SK-N-MC (cell line): ENCODE measurements at regions not wholly inside any gene's neighbourhood (a gene's known extent, or its start where the extent isn't known, plus 50 kb on each side); places are given as distances from the start of the nearest gene placed in this dataset.
"Not testable (repeated sequence)": the region's sequence is repeated elsewhere in the genome, so short reads cannot be mapped to it uniquely, and the experiment has no call there.

ENCODE experiments used
- DNase-seq: peaks from one replicate; pipeline ENCODE4 v3.0.0-alpha.2; 2011; ENCODE audit warnings: low read depth, low spot score
- H3K27ac ChIP-seq: fragments of 200-600 bp; sonication (generic); 2 replicates; pipeline ENCODE4 v1.5.1; 2016; ENCODE audit warnings: mixed run types
- H3K36me3 ChIP-seq: fragments of 200-600 bp; sonication (generic); 2 replicates; pipeline ENCODE4 v1.6.1; 2017; ENCODE audit warnings: antibody characterized with exemption, low read length, mixed read lengths; ENCODE audit not compliant: insufficient read depth
- H3K4me3 ChIP-seq: fragments of 200-600 bp; sonication (generic); 2 replicates; pipeline ENCODE4 v1.5.1; 2016
- H3K9ac ChIP-seq: fragments of 200-600 bp; sonication (generic); 2 replicates; pipeline ENCODE4 v1.8.0; 2017; ENCODE audit warnings: mixed run types, mixed read lengths; ENCODE audit not compliant: insufficient read length
- H3K9me3 ChIP-seq: fragments of 200-600 bp; sonication (generic); 2 replicates; pipeline ENCODE4 v1.6.1; 2017; ENCODE audit warnings: low read depth, mild to moderate bottlenecking, antibody characterized with exemption, low read length, moderate library complexity, mixed read lengths
- EZH2 ChIP-seq: fragments of 200-600 bp; sonication (generic); IDR thresholded peaks from one replicate; pipeline ENCODE4 v1.6.1; 2017; ENCODE audit warnings: antibody characterized with exemption
- FOXP2 ChIP-seq: optimal IDR thresholded peaks from 2 replicates; pipeline ENCODE3; 2011; ENCODE audit warnings: mild to moderate bottlenecking, moderate library complexity; ENCODE audit not compliant: insufficient read depth; ENCODE audit errors: extremely low read length, control extremely low read depth
- POLR2AphosphoS5 ChIP-seq: IDR thresholded peaks from 2 replicates; pipeline ENCODE4 v1.6.1; 2012; ENCODE audit warnings: mild to moderate bottlenecking, low read depth, low read length, borderline replicate concordance

- Histone ChIP-seq H3K36me3 (no peaks in the 10 kb centered on the region), H3K9ac (no peak overlapping the region), H3K4me3 (no peak overlapping the region), H3K27ac (no peak overlapping the region), H3K9me3 (no peaks in the 10 kb centered on the region)
- no peak for TF ChIP-seq FOXP2
- no peak for TF ChIP-seq POLR2AphosphoS5
- no peak for TF ChIP-seq EZH2
- DNase-seq: no peak
Observed at GRCh38 chrX:121558886-121559285, 511.5 kb downstream of the GLUD2 start.

GRCh38 chrX:121562616-121563015, 515.2 kb downstream of the GLUD2 start:
- TF ChIP-seq POLR2AphosphoS5: no peak
- no peak for TF ChIP-seq EZH2
- no peak for TF ChIP-seq FOXP2
- Histone ChIP-seq H3K9me3 (no peaks in the 10 kb centered on the region), H3K27ac (no peak overlapping the region), H3K36me3 (no peaks in the 10 kb centered on the region), H3K9ac (no peak overlapping the region), H3K4me3 (no peak overlapping the region)
- no peak for DNase-seq

- H3K9me3 ChIP-seq: no peaks in the 10 kb centered on the region
- no peak overlapping the region for H3K9ac ChIP-seq
- no peak for DNase-seq
- H3K4me3 ChIP-seq: no peak overlapping the region
- H3K27ac ChIP-seq: no peak overlapping the region
- no peaks in the 10 kb centered on the region for H3K36me3 ChIP-seq
- TF ChIP-seq POLR2AphosphoS5 (no peak), FOXP2 (no peak)
Observed at GRCh38 chrX:121569609-121570008, 522.2 kb downstream of the GLUD2 start.

- H3K9me3 ChIP-seq: no peaks in the 10 kb centered on the region
- DNase-seq: no peak
- H3K4me3 ChIP-seq: no peak overlapping the region
- TF ChIP-seq FOXP2: no peak
- TF ChIP-seq EZH2: no peak
- no peak for TF ChIP-seq POLR2AphosphoS5
- no peak overlapping the region for H3K9ac ChIP-seq
- no peak overlapping the region for H3K27ac ChIP-seq
- H3K36me3 ChIP-seq: no peaks in the 10 kb centered on the region
Observed at GRCh38 chrX:121570072-121570841, 522.8 kb downstream of the GLUD2 start.

GRCh38 chrX:121571333-121571732, 523.9 kb downstream of the GLUD2 start:
- Histone ChIP-seq H3K9ac (no peak overlapping the region), H3K36me3 (no peaks in the 10 kb centered on the region), H3K27ac (no peak overlapping the region), H3K9me3 (no peaks in the 10 kb centered on the region), H3K4me3 (no peak overlapping the region)
- DNase-seq: no peak
- TF ChIP-seq EZH2 (no peak), POLR2AphosphoS5 (no peak), FOXP2 (no peak)

- not testable (repeated sequence) for H3K9ac ChIP-seq, H3K9me3 ChIP-seq, H3K27ac ChIP-seq, H3K4me3 ChIP-seq, H3K36me3 ChIP-seq, DNase-seq
Observed at GRCh38 chrX:121574384-121574783, 527.0 kb downstream of the GLUD2 start.

- H3K4me3 ChIP-seq: no peak overlapping the region
- H3K27ac ChIP-seq: no peak overlapping the region
- TF ChIP-seq POLR2AphosphoS5 (no peak), FOXP2 (no peak), EZH2 (no peak)
- peak; percentile 24 for DNase-seq
- H3K9ac ChIP-seq: no peak overlapping the region
- no peaks in the 10 kb centered on the region for H3K9me3 ChIP-seq
- H3K36me3 ChIP-seq: no peaks in the 10 kb centered on the region
Observed at GRCh38 chrX:121579016-121579760, 531.8 kb downstream of the GLUD2 start.

GRCh38 chrX:121581885-121582284, 534.5 kb downstream of the GLUD2 start:
- Histone ChIP-seq H3K9ac (no peak overlapping the region), H3K27ac (no peak overlapping the region), H3K36me3 (no peaks in the 10 kb centered on the region), H3K9me3 (no peaks in the 10 kb centered on the region), H3K4me3 (no peak overlapping the region)
- TF ChIP-seq FOXP2 (no peak), POLR2AphosphoS5 (no peak), EZH2 (no peak)
- no peak for DNase-seq
